Iris pigment epithelial cell (primary cell): ENCODE measurements at regions not wholly inside any gene's neighbourhood (a gene's known extent, or its start where the extent isn't known, plus 50 kb on each side); places are given as distances from the start of the nearest gene placed in this dataset.

Source experiments
- DNase-seq: peaks from one replicate; pipeline ENCODE4 v3.0.0-alpha.2; 2011; ENCODE audit warnings: low read depth

DNA sequence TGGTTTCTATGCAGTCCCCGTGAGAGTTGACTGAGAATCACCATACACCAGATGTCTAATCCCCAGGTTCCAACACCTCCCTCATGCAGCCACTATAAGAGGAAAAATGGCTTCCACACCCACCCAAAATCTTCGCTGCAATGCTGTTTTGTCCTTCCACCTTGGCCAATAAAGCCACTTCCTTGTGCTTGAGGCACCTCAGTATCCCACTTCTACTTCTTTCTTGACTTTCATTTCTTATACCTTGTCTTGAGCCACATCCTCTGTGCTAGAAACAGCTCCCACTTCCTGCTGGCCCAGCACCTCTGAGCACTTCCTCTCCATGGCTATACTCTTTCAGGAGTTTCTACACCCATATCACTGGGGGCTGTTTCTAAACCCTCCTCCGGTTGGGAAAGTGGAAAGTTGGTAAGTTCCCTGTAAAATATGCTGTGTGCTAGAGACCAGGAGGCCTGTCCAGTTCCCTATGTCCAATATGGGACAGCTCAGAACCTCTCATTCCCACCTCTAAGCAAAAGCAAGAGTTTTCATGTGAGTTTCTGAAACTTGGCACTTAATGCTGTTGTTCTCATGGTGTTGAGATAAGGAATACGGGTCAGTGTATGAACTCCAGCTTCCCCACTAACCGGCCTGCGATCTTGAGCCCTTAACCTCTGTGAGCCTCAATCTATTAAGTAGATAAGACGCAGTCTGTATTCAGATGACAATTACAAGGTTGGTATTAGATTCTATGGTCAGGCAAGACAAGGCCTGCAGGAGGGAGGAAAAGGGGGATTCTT, 209.1 kb upstream of the ID2 start:
- DNase-seq = no peak

DNA sequence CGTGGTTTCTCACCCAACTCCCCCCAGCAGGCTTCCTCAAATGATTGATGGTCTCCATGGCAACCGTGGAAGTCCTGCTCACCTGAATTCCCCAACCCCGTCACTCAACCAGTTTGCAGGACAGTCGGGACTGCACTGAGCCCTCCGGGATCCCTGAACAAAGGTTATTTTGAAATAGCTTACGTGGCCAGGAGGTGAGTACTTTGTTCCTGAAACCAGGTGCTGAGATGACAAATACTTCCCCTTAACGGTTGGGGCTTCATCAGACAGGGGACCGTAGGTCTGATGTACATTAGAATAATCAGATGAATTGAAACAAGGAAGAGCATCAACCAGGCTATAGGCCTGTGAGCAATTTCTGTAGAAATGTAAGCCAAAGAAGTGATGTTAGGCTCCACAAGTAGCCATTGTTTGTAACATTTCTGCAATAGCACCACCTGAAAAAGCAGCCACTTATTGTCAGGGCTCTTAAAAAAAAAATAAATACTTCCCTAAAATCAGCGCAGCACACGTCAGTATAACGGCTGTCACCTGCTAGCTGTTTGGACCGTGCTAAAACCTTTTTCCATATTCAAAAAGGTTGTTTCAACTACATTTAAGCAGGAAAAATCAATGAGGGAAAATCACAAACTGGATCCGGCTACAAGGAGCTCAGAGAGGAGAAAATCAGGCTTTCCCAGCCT, 206.4 kb upstream of the ID2 start:
- no peak for DNase-seq

DNA sequence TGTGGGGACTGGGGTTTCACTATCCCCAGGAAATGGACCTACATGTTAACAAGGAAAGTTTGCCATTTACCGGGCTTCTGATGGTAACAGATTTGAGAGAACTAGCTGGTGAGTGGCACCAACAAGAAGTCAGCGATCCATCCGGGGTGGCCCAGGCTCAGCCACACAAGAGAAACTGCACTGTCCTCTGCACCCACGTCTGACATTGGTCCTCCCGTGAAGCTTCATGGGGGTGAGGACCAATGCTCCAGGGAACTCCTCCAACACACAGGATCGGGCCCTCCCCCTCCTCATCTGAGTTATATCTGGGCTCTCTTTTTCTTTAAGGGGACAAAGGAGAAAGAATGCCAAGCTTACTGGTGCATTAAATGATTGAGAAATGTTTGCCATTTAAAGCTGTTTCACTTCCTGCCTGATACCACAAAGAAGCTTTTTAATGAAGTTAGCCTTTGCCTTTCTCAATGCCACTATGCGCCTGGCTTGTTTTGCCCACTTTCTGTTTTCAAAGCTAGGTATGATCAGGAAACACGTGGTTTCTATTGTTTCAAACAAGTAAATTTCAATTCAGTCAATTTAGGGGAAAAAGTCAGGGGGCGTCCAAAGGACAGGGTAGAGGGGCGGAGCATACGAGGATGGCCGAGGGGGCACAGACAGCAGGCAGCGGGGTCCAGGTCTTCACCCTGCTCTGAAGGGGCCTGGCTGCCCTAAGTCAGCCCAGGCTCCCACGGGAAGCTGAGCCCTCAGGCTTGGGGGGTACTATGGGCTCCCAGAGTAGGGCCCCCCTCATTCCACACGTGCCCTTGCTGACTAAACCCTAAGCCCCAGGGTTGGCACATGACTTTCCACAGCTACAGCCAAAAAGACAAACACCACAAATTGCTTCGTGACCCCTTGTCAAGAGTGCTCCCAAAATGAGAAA, 204.0 kb upstream of the ID2 start:
- no peak for DNase-seq

DNA sequence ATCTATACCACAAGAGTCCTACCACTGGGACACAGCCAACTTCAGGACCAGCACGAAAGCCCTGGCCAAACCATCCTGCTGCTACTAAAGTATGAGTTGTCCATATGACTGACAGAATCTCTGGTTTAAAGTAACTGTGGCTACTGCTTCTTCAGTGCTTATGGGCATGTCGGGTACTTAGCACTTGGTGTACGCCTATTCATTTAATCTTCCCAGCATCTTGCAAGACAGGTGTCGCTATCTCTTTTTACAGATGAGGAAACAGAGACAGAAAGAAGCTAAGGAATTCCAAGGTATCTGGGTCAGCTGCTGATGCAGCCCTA, 203.4 kb upstream of the ID2 start:
- no peak for DNase-seq

DNA sequence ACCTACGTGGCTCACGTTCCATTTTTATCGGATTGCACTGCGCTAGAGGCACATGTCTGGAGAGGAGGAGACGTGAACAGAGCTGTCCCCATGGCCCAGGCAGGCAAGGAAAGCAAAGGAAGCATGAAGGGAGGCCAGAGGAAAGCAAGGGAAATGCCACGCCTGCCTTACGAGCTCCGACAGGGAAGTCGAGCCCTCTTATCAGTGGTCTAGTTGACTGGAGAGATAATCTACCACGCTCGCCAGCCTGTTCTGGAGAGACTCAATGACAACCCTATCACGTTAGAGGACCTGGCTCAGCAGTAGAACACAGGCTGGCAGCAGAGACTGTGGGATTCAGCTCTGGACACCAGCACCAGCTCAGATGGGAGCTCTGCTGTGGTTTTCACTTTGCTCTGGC, 202.6 kb upstream of the ID2 start:
- no peak for DNase-seq

DNA sequence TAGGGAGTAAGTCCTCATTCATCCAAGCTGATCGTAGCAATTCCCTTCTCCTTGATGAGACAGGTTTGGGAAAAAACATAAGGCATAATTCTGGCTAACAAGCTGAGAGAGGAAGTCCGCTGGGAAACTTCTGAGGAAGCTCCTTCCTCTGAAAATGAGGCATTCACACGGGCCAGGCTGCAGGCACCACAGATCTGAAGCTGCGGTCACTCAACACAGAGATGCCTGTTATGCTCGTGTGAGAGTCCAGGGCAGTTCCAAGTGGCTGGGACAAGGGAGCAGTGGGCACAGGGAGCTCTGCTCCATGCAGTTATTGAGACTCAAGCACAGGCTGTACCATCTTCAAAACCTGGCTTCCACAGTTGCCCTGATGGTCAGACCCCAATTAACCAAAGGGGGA, 200.9 kb upstream of the ID2 start:
- no peak for DNase-seq

DNA sequence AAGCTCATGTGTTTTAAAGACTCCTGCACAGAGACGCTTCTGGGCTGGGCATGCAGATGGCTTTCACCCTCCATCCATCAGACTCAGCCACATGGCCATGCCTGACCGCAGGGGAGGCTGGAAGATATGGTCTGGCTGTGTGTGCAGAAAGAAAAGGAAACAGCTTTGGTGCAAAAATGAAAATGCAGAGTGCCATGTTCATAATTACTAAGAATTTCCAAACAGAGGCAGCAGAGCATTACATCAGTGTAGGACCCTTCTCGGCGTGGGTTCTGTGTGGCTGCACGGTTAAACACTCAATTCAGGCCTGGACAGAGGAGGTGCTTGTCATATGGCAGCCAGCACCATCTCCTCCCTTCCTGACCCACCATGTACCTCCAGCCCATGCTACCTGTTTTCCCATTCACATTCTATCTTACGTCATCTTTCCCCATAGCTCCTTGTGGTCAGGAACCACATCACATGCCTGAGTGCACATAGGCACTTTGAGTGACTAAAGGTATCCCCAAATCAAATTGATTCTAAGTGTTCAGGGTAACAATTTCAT, 200.3 kb upstream of the ID2 start:
- DNase-seq = no peak

DNA sequence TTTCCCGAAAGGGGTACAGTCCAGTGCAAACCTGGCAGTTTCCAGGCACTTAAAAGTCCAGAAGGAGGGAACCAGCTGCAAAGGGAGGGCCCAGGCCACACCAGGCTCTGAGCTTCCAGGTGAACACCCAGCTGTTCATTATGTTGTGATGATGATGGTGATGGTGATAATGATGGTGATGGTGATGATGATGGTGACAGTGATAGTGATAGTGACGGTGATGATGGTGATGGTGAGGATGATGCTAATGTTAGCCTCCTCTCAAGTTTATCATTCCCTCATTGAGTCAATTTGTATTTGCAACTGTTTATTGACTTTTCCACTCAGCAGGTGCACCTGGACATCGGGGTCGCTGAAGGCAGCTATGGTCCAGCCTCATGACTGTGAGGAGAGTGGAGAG, 199.4 kb upstream of the ID2 start:
- no peak for DNase-seq

DNA sequence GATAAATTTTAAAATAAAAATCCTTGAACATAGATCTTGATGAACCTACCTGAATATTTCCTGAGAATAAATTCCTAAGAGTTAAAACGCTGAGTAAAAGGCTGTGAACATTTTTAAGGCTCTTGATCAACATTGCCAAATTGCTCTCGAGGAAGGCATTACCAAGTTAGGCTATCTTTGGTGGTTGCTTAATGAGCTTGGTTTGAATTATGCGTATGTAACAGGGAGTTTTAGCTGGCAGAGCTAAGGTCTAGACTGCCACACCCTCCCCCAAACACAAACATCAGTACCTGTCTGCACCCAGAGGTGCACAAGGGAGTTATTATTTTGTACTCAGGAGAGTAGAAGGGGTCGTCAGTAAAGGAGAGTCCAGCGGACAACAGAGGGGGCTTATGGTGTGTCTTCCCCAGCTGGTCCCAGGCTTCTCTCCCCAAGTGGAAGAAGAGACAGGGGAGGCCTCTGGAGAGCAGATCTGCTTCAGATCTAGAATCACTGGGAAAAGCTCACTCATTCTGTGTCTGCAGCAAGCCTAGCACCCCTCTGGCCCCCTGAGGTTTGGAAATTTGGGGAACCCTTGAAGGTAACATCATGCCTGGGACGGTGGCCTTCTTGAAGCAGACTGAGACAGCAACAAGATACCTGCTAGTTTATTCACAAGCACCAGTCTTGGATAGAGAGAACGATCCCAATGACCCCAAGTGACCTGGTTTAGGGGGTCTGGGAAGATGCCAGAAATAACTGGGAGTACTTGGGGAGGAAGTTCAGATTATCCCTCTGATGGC, 197.2 kb upstream of the ID2 start:
- no peak for DNase-seq

DNA sequence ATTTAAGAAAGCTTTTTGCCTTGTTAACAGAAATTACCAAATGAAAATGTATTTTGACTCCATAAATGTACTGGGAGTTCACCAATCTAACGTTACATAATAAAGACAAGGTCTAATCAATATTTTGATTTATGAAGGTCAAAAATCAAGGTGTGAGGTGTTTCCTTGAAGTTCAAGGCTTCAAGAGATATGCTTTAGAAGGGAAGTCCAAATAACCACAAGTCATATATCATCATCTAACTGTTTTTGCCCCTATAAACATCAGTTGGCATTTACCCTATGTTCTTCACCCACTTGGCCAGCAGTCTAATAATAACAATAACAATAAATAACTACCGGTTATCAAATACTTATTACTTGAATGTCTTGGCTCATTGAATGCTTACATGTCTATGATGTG, 196.1 kb upstream of the ID2 start:
- no peak for DNase-seq

DNA sequence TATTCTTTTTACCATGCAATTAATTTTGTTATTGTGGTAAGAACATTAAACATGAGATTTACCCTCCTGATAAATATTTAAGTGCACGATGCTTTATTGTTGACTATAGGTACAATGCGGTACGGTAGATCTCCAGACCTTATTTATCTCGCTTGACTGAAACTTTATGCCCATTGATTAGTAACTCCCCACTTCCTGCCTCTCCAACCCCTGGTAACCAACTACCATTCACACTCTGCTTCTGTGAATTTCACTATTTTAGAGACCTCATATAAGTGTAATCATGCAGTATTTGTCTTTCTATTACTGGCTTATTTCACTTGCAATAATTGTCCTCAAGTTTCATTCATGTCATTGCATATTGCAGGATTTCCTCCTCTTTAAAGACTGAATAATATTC, 195.7 kb upstream of the ID2 start:
- no peak for DNase-seq

DNA sequence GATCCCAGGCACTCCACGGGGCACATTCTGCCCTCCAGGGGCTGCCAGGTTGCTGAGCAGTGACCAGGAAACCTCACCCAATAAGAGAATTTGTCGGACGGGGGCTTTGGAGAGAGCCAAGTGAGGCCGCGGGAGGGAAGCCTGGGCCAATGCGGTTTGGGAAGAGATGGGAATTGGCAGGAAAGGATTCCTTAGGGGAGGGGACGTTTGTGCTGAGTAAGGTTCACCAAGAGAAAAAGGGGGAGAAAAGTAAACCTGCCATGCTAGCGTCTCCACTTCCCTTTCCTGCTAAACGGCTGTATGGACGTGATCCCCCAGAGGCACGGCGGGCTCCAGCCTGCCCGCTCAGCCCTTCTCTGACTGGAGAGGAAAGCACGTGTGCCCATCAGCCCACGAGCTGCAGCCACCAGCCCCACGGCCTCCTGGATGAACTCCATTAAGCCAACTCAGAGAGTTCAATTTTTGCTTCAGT, 194.4 kb upstream of the ID2 start:
- no peak for DNase-seq

DNA sequence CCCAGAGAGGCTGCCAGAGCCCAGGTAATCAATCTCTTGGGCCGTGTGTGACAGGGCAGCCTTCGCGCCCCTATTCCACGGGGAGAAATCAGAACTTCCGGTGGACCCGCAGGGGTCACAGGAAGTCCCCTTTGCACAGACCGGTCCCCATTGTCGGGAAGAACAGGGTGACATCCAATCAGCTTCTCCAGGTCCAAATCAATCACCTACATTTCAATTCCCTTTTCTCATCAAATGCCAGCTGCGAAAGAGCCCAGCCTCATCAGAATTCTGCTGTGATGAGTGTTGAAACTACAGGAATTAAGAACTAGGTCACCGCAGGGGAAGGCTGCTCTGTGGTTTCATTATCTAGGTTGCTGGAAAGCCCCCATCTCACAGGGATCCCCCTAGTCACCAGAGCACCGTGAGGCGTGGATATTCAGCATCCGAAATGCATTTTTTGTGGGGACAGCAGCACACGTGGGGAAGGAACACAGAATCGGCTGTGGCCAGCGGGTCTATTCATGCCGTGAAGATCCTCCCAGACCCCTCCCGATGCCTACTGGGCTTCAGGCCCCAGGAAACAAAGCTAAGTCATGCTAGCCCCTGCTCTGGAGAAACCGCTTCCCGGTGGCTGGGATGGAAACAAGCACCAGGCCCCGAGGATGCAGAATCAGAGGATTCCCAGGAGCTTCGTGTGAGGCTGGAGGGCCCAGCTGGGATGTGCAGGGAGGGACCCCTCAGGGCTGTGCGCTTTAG, 193.7 kb upstream of the ID2 start:
- no peak for DNase-seq

DNA sequence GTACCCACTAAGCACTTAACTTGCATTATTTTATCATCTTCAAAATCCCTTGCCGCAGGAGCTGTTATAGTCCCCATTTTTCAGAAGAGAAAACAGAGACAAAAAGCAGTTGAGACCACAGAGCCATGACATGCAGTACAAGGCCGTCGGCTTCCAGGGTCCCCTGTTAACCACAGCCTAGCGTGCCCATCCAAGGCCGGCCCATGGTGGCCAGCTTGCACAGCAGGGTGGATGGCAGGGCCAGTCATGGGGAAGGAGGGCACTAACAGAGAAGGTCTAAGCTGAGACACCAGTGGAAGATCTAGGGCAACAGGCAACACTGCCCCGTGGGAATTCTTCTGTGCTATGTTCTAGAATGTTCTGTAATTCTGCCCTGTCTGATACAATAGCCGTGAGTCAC, 192.6 kb upstream of the ID2 start:
- no peak for DNase-seq

DNA sequence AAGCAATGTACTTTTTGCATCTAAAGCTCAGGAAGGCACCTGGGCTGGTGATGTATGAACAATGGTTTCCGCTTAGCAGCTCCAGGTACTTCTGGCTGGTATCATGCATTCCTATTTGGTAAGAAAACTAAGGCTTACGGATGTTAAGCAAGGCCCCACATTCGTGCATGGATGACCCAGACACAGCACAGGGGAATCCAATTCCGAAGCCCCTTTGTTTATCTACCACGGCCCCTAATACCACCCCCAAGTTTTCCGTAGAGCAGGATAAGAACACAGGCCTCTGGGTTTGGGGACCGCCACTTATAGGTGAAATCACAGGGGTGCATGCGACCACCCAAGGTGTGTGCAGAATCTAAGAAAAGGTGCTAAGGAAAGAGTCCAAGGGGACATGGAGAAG, 192.1 kb upstream of the ID2 start:
- DNase-seq = no peak

DNA sequence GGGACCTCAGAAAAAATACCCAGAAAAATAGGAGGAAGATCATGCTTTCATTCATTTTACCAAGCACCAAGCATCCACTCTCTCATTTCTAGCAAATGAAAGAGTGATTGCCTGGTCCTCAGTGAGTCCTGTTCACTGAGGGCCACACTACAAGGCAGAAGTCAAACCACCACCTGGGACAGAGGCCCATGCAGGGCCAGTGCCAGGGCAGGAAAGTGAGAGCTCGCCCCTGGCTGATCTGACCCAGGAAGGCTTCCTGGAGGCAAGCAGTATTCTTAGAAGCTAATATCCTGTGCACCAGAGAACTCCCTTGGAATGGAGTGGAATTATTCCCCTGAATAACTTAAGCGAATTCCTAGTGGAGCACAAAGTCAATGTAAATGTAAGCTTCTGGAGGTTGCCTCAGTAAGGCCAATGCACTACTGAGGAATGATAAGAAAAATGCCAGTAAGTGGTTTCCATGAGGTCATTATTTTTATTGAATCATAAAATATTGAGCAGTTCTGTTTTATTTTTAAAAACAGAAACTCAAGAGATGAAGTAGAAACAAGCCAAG, 191.6 kb upstream of the ID2 start:
- DNase-seq = no peak

DNA sequence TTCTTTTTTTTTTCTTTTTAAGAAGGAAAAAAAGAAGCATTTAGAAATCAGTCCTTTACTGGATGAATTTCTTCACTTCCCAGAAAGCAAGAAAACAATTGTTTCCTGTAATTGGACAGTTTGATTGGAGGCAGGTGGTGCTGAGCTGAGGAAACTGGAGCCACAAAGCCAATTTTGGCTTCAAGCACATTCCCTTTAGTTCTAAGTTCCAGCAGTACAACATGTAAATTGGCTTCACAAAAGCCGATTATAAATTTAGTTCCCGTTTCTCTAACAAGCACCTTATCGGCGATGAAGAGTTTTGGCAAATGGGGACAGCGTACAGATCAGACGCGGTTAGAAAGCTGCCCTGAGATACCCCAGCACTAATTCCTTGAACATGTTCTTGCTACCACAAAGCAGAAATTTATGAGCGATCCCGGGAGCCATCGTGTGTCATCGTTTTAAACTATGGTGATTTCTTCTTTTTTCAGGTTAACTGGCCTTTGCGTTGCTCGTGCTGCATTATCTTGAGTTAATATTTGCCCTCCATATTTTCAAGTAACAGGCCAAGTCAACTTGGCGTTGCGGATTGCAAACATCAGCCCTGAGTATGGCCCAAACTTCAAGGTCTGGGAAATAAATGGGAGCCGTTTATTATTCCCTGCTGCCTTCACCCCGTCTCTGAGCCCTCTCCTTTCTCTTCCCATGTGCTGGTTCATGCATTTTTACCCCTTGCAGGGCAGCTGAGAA, 190.4 kb upstream of the ID2 start:
- no peak for DNase-seq

DNA sequence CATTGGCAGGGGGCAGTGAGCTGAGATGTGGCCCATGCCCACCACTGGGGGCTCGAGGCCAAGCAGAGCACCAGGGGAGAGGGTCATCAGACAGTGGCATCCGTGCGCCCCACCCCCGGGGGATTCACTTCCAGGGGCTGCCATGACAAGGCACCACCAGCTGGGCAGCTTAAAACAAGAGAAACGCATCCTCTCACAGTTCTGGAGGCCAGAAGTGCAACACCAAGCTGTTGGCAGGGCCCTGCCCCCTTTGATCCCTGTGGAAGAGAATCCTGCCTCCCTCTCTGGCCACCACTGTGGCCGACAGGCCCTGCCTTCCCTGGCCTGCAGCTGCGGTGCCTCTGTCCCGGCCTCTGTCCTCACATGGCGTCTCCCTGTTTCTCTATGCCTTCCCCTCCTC, 187.7 kb upstream of the ID2 start:
- DNase-seq = no peak

DNA sequence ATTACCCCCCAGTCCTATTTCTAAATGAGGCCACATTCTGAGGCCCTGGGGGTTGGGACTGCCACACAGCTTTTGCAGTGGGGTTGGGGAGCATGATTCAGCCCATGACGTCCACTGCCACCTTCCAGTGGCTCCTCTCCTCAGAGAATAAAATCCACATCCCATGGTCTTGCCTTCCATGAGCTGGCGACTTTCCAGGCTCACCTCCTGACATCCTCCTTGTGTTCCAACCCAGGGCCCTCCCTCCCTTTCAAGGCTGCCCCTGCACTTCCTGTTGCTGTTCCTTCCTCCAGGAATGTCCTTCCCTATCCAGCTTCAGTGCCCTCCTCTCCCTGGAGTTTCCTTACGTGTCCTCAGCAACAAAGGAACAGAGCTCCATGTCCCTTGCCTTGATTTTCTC, 187.3 kb upstream of the ID2 start:
- no peak for DNase-seq
